BLaER1 (cell line): ENCODE measurements at regions not wholly inside any gene's neighbourhood (a gene's known extent, or its start where the extent isn't known, plus 50 kb on each side); places are given as distances from the start of the nearest gene placed in this dataset.

Experiments used
- H3K27ac ChIP-seq: shearing (Covaris generic); formaldehyde crosslinking; 2 replicates; pipeline ENCODE4 v1.8.1; 2022
- H3K27me3 ChIP-seq: shearing (Covaris generic); formaldehyde crosslinking; 2 replicates; pipeline ENCODE4 v1.8.1; 2022
- H3K36me3 ChIP-seq: shearing (Covaris generic); formaldehyde crosslinking; 2 replicates; pipeline ENCODE4 v1.8.1; 2022
- H3K4me1 ChIP-seq: shearing (Covaris generic); formaldehyde crosslinking; 2 replicates; pipeline ENCODE4 v1.8.1; 2022
- H3K4me2 ChIP-seq: shearing (Covaris generic); formaldehyde crosslinking; 2 replicates; pipeline ENCODE4 v1.8.1; 2022
- H3K4me3 ChIP-seq: shearing (Covaris generic); formaldehyde crosslinking; 2 replicates; pipeline ENCODE4 v1.8.1; 2022
- H3K9ac ChIP-seq: shearing (Covaris generic); formaldehyde crosslinking; 2 replicates; pipeline ENCODE4 v1.8.1; 2022
- H3K9me3 ChIP-seq: shearing (Covaris generic); formaldehyde crosslinking; 2 replicates; pipeline ENCODE4 v1.8.1; 2022
- H4K20me1 ChIP-seq: shearing (Covaris generic); formaldehyde crosslinking; 2 replicates; pipeline ENCODE4 v1.8.1; 2022
- Cebpa-rat ChIP-seq: shearing (Covaris generic); IDR thresholded peaks from 2 replicates; pipeline ENCODE4 v1.8.1; 2022

- peaks cover 4% of the 10 kb centered on the region for H3K4me1 ChIP-seq
- no peaks in the 10 kb centered on the region for H3K27me3 ChIP-seq
- H3K4me3 ChIP-seq: no peak overlapping the region
- H3K9me3 ChIP-seq: peaks cover 13% of the 10 kb centered on the region
- no peaks in the 10 kb centered on the region for H3K36me3 ChIP-seq
- no peak overlapping the region for H3K27ac ChIP-seq
- no peak overlapping the region for H3K4me2 ChIP-seq
- no peaks in the 10 kb centered on the region for H4K20me1 ChIP-seq
- TF ChIP-seq Cebpa-rat: no peak
- no peak overlapping the region for H3K9ac ChIP-seq
These were observed 168.6 kb upstream of the ZMIZ1 start for GRCh38 chr10:78899996-78900714.

- Histone ChIP-seq H3K4me3 (no peak overlapping the region), H3K27ac (no peak overlapping the region), H3K9me3 (peaks cover 13% of the 10 kb centered on the region), H3K4me2 (no peak overlapping the region), H3K4me1 (no peaks in the 10 kb centered on the region), H4K20me1 (no peaks in the 10 kb centered on the region), H3K27me3 (no peaks in the 10 kb centered on the region), H3K9ac (no peak overlapping the region), H3K36me3 (no peaks in the 10 kb centered on the region)
- TF ChIP-seq Cebpa-rat: no peak
These were observed 167.9 kb upstream of the ZMIZ1 start for GRCh38 chr10:78900715-78901430.

- peaks cover 13% of the 10 kb centered on the region for H3K9me3 ChIP-seq
- H3K9ac ChIP-seq: no peak overlapping the region
- H3K36me3 ChIP-seq: no peaks in the 10 kb centered on the region
- no peak for TF ChIP-seq Cebpa-rat
- no peak overlapping the region for H3K27ac ChIP-seq
- H3K4me3 ChIP-seq: no peak overlapping the region
- no peaks in the 10 kb centered on the region for H4K20me1 ChIP-seq
- no peak overlapping the region for H3K4me2 ChIP-seq
- H3K27me3 ChIP-seq: no peaks in the 10 kb centered on the region
- no peaks in the 10 kb centered on the region for H3K4me1 ChIP-seq
These were observed 167.1 kb upstream of the ZMIZ1 start for GRCh38 chr10:78901694-78902093.

- H3K27me3 ChIP-seq: no peaks in the 10 kb centered on the region
- no peaks in the 10 kb centered on the region for H3K4me1 ChIP-seq
- peaks cover 8% of the 10 kb centered on the region for H3K9me3 ChIP-seq
- H3K4me3 ChIP-seq: no peak overlapping the region
- H3K27ac ChIP-seq: no peak overlapping the region
- no peaks in the 10 kb centered on the region for H4K20me1 ChIP-seq
- TF ChIP-seq Cebpa-rat: no peak
- no peak overlapping the region for H3K4me2 ChIP-seq
- H3K9ac ChIP-seq: no peak overlapping the region
- no peaks in the 10 kb centered on the region for H3K36me3 ChIP-seq
These were observed 166.0 kb upstream of the ZMIZ1 start for GRCh38 chr10:78902815-78903214.

GRCh38 chr10:78903341-78903940, 165.3 kb upstream of the ZMIZ1 start:
- Histone ChIP-seq H3K9me3 (peaks cover 1% of the 10 kb centered on the region; the same call in 1 of the 2 replicates), H3K27ac (no peak overlapping the region), H3K9ac (no peak overlapping the region), H3K4me2 (no peak overlapping the region), H3K4me3 (no peak overlapping the region), H4K20me1 (no peaks in the 10 kb centered on the region), H3K27me3 (no peaks in the 10 kb centered on the region), H3K36me3 (no peaks in the 10 kb centered on the region), H3K4me1 (no peaks in the 10 kb centered on the region)
- no peak for TF ChIP-seq Cebpa-rat

- Histone ChIP-seq H3K9ac (no peak overlapping the region), H3K27me3 (no peaks in the 10 kb centered on the region), H3K27ac (no peak overlapping the region)
These were observed 164.6 kb upstream of the ZMIZ1 start for GRCh38 chr10:78904196-78904595.

GRCh38 chr10:78905015-78905956, 163.5 kb upstream of the ZMIZ1 start:
- Histone ChIP-seq H3K9me3 (no peaks in the 10 kb centered on the region), H3K4me1 (no peaks in the 10 kb centered on the region), H3K4me3 (no peak overlapping the region), H4K20me1 (no peaks in the 10 kb centered on the region), H3K27ac (no peak overlapping the region), H3K27me3 (no peaks in the 10 kb centered on the region), H3K4me2 (no peak overlapping the region), H3K9ac (no peak overlapping the region), H3K36me3 (no peaks in the 10 kb centered on the region)
- no peak for TF ChIP-seq Cebpa-rat

More at GRCh38 chr10:78904196-78904595, 164.6 kb upstream of the ZMIZ1 start:
- H3K36me3 ChIP-seq: no peaks in the 10 kb centered on the region
- H3K9me3 ChIP-seq: no peaks in the 10 kb centered on the region
- TF ChIP-seq Cebpa-rat: no peak
- no peaks in the 10 kb centered on the region for H3K4me1 ChIP-seq
- H3K4me3 ChIP-seq: no peak overlapping the region
- H4K20me1 ChIP-seq: no peaks in the 10 kb centered on the region
- no peak overlapping the region for H3K4me2 ChIP-seq

GRCh38 chr10:78905957-78906308, 162.8 kb upstream of the ZMIZ1 start:
- Histone ChIP-seq H3K27ac (no peak overlapping the region), H3K27me3 (no peaks in the 10 kb centered on the region), H3K4me2 (no peak overlapping the region), H3K4me1 (no peaks in the 10 kb centered on the region), H3K36me3 (no peaks in the 10 kb centered on the region), H4K20me1 (no peaks in the 10 kb centered on the region), H3K9ac (no peak overlapping the region), H3K4me3 (no peak overlapping the region), H3K9me3 (no peaks in the 10 kb centered on the region)
- TF ChIP-seq Cebpa-rat: no peak

- no peak overlapping the region for H3K4me3 ChIP-seq
- no peaks in the 10 kb centered on the region for H3K4me1 ChIP-seq
- H3K27me3 ChIP-seq: no peaks in the 10 kb centered on the region
These were observed 161.9 kb upstream of the ZMIZ1 start for GRCh38 chr10:78906734-78907390.

More at GRCh38 chr10:78906734-78907390, 161.9 kb upstream of the ZMIZ1 start:
- H3K9ac ChIP-seq: no peak overlapping the region
- H3K4me2 ChIP-seq: no peak overlapping the region
- no peaks in the 10 kb centered on the region for H3K9me3 ChIP-seq
- H3K27ac ChIP-seq: no peak overlapping the region
- no peaks in the 10 kb centered on the region for H4K20me1 ChIP-seq
- no peak for TF ChIP-seq Cebpa-rat
- H3K36me3 ChIP-seq: no peaks in the 10 kb centered on the region
